Subcutaneous abdominal adipose tissue (tissue), 5 donors: ENCODE measurements at regions not wholly inside any gene's neighbourhood (a gene's known extent, or its start where the extent isn't known, plus 50 kb on each side); places are given as distances from the start of the nearest gene placed in this dataset.

ENCODE experiments used
- H3K27ac ChIP-seq: one replicate; pipeline ENCODE4 v1.7.0; 2013; ENCODE audit warnings: low read depth, mild to moderate bottlenecking, inconsistent platforms, low read length, moderate library complexity
- H3K27me3 ChIP-seq, 5 donors: one replicate each; pipeline ENCODE4 v1.7.0; 2013; ENCODE audit warnings: low read length in 5 of 5, inconsistent platforms in 1 of 5; ENCODE audit not compliant: control insufficient read depth in 5 of 5, insufficient read depth in 4 of 5
- H3K36me3 ChIP-seq, 5 donors: one replicate each; pipeline ENCODE4 v1.7.0; 2013; ENCODE audit warnings: low read length in 5 of 5; ENCODE audit not compliant: control insufficient read depth in 5 of 5, insufficient read depth in 5 of 5
- H3K4me1 ChIP-seq, 5 donors: one replicate each; pipeline ENCODE4 v1.7.0; 2013; ENCODE audit warnings: low read length in 5 of 5, mild to moderate bottlenecking in 3 of 5, moderate library complexity in 1 of 5; ENCODE audit not compliant: control insufficient read depth in 5 of 5, insufficient read depth in 5 of 5
- H3K4me3 ChIP-seq, 5 donors: one replicate each; pipeline ENCODE4 v1.7.0; 2013; ENCODE audit warnings: low read length in 5 of 5, low read depth in 1 of 5
- H3K9ac ChIP-seq, 5 donors: one replicate each; pipeline ENCODE4 v1.7.0; 2013; ENCODE audit warnings: low read length in 5 of 5, mild to moderate bottlenecking in 4 of 5, moderate library complexity in 3 of 5
- H3K9me3 ChIP-seq, 5 donors: one replicate each; pipeline ENCODE4 v1.7.0; 2013; ENCODE audit warnings: low read length in 5 of 5; ENCODE audit not compliant: control insufficient read depth in 5 of 5
- donor health status: healthy.
- donor health status: healthy.
- donor health status: healthy.
- donor health status: healthy.
- donor health status: healthy.

GRCh38 chr1:56019472-56019871 is 559.9 kb downstream of the PLPP3 start:
- H3K4me3 ChIP-seq, result no peak overlapping the region
- H3K36me3 ChIP-seq, result no peaks in the 10 kb centered on the region
- no peaks in the 10 kb centered on the region for H3K27me3 ChIP-seq
- no peak overlapping the region for H3K27ac ChIP-seq
- H3K9me3 ChIP-seq, result peaks cover 0 to 4% (median 0%) of the 10 kb centered on the region in 5 donors
- H3K9ac ChIP-seq, result no peak overlapping the region
- H3K4me1 ChIP-seq, result no peaks in the 10 kb centered on the region

- H3K27ac ChIP-seq, result no peak overlapping the region
- peaks cover 0 to 4% (median 0%) of the 10 kb centered on the region in 5 donors for H3K9me3 ChIP-seq
- H3K36me3 ChIP-seq, result no peaks in the 10 kb centered on the region
- no peak overlapping the region for H3K4me3 ChIP-seq
- H3K4me1 ChIP-seq, result no peaks in the 10 kb centered on the region
- no peaks in the 10 kb centered on the region for H3K27me3 ChIP-seq
- H3K9ac ChIP-seq, result no peak overlapping the region
Observed at GRCh38 chr1:56017336-56017735, 562.0 kb downstream of the PLPP3 start.

GRCh38 chr1:56003846-56004245 is 575.5 kb downstream of the PLPP3 start:
- no peak overlapping the region for H3K4me3 ChIP-seq
- H3K9ac ChIP-seq, result no peak overlapping the region
- no peaks in the 10 kb centered on the region for H3K36me3 ChIP-seq
- H3K9me3 ChIP-seq, result no peaks in the 10 kb centered on the region
- H3K27me3 ChIP-seq, result no peaks in the 10 kb centered on the region
- peaks cover 0 to 10% (median 2%) of the 10 kb centered on the region in 5 donors for H3K4me1 ChIP-seq
- H3K27ac ChIP-seq, result no peak overlapping the region

- Histone ChIP-seq H3K36me3 (no peaks in the 10 kb centered on the region), H3K9ac (no peak overlapping the region), H3K27me3 (no peaks in the 10 kb centered on the region), H3K4me3 (no peak overlapping the region), H3K4me1 (peaks cover 0 to 10% (median 2%) of the 10 kb centered on the region in 5 donors), H3K27ac (no peak overlapping the region), H3K9me3 (no peaks in the 10 kb centered on the region)
Observed at GRCh38 chr1:56002231-56002630, 577.1 kb downstream of the PLPP3 start.

GRCh38 chr1:56000424-56000823 is 578.9 kb downstream of the PLPP3 start:
- H3K4me3 ChIP-seq, result no peak overlapping the region
- H3K27ac ChIP-seq, result no peak overlapping the region
- peaks cover 0 to 10% (median 2%) of the 10 kb centered on the region in 5 donors for H3K4me1 ChIP-seq
- H3K27me3 ChIP-seq, result no peaks in the 10 kb centered on the region
- no peak overlapping the region for H3K9ac ChIP-seq
- no peaks in the 10 kb centered on the region for H3K36me3 ChIP-seq
- H3K9me3 ChIP-seq, result peaks cover 0 to 2% (median 0%) of the 10 kb centered on the region in 5 donors

- Histone ChIP-seq H3K9ac (no peak overlapping the region), H3K4me3 (no peak overlapping the region), H3K4me1 (peaks cover 0 to 10% (median 2%) of the 10 kb centered on the region in 5 donors), H3K36me3 (no peaks in the 10 kb centered on the region), H3K27ac (no peak overlapping the region), H3K9me3 (peaks cover 0 to 2% (median 0%) of the 10 kb centered on the region in 5 donors), H3K27me3 (no peaks in the 10 kb centered on the region)
Observed at GRCh38 chr1:55997536-55997935, 581.8 kb downstream of the PLPP3 start.

- peaks cover 0 to 2% (median 0%) of the 10 kb centered on the region in 5 donors for H3K9me3 ChIP-seq
Observed at GRCh38 chr1:55993646-55994318, 585.6 kb downstream of the PLPP3 start.

GRCh38 chr1:55990007-55990406 is 589.4 kb downstream of the PLPP3 start:
- H3K27me3 ChIP-seq, result no peaks in the 10 kb centered on the region
- H3K9ac ChIP-seq, result no peak overlapping the region
- no peak overlapping the region for H3K4me3 ChIP-seq
- H3K36me3 ChIP-seq, result no peaks in the 10 kb centered on the region
- no peaks in the 10 kb centered on the region for H3K9me3 ChIP-seq
- peaks cover 0 to 45% (median 32%) of the 10 kb centered on the region in 5 donors for H3K4me1 ChIP-seq
- H3K27ac ChIP-seq, result no peak overlapping the region

More at GRCh38 chr1:55993646-55994318, 585.6 kb downstream of the PLPP3 start:
- Histone ChIP-seq H3K9ac (no peak overlapping the region), H3K27me3 (no peaks in the 10 kb centered on the region), H3K4me3 (no peak overlapping the region), H3K4me1 (peaks cover 0 to 14% (median 11%) of the 10 kb centered on the region in 5 donors), H3K36me3 (no peaks in the 10 kb centered on the region), H3K27ac (no peak overlapping the region)

GRCh38 chr1:55988963-55989452 is 590.4 kb downstream of the PLPP3 start:
- Histone ChIP-seq H3K4me3 (no peak overlapping the region), H3K4me1 (peaks cover 0 to 45% (median 32%) of the 10 kb centered on the region in 5 donors), H3K27ac (no peak overlapping the region), H3K27me3 (no peaks in the 10 kb centered on the region), H3K9me3 (no peaks in the 10 kb centered on the region), H3K9ac (no peak overlapping the region), H3K36me3 (no peaks in the 10 kb centered on the region)

- Histone ChIP-seq H3K36me3 (no peaks in the 10 kb centered on the region), H3K4me1 (peaks cover 0 to 45% (median 32%) of the 10 kb centered on the region in 5 donors), H3K9me3 (no peaks in the 10 kb centered on the region), H3K27ac (peak overlapping the region; percentile 69), H3K27me3 (no peaks in the 10 kb centered on the region), H3K4me3 (no peak overlapping the region), H3K9ac (no peak overlapping the region)
Observed at GRCh38 chr1:55987491-55988249, 591.7 kb downstream of the PLPP3 start.
